Esophagus muscularis mucosa (tissue), 4 donors: ENCODE measurements at regions not wholly inside any gene's neighbourhood (a gene's known extent, or its start where the extent isn't known, plus 50 kb on each side); places are given as distances from the start of the nearest gene placed in this dataset.

Source experiments
- DNase-seq: peaks from one replicate; pipeline ENCODE4 v3.0.0-alpha.2; 2017; ENCODE audit errors: extremely low spot score
- H3K27ac ChIP-seq, 4 donors: fragments of 200-600 bp; sonication (generic); replicated peaks in 1 of 4; 1 replicate in 3 of 4; 2 replicates in 1 of 4; pipeline ENCODE4 v1.5.1; 2016 to 2019; ENCODE audit warnings: mild to moderate bottlenecking in 1 of 4
- H3K27me3 ChIP-seq, 4 donors: fragments of 200-600 bp; sonication (generic); one replicate each; pipeline versions ENCODE4 v1.5.1 to v1.6.0; 2016 to 2019
- H3K36me3 ChIP-seq, 4 donors: fragments of 200-600 bp; sonication (generic); one replicate each; pipeline ENCODE4 v1.5.1; 2016 to 2019
- H3K4me1 ChIP-seq, 4 donors: fragments of 200-600 bp; sonication (generic); one replicate each; pipeline ENCODE4 v1.5.1; 2016 to 2019
- H3K4me3 ChIP-seq, 4 donors: fragments of 200-600 bp; sonication (generic); 1 replicate in 2 of 4; 2 replicates in 2 of 4; pipeline ENCODE4 v1.5.1; 2016 to 2019; ENCODE audit warnings: mild to moderate bottlenecking in 4 of 4, moderate library complexity in 1 of 4
- H3K9me3 ChIP-seq, 4 donors: fragments of 200-600 bp; sonication (generic); 1 replicate in 3 of 4; 2 replicates in 1 of 4; pipeline ENCODE4 v1.5.1; 2016 to 2019
- CTCF ChIP-seq, 3 experiments: fragments of 200-600 bp in 2 of 3; fragments of 450-650 bp in 1 of 3; sonication (generic) in 2 of 3; IDR thresholded peaks; one replicate each; pipeline ENCODE4 v1.5.1; 2017 to 2019; ENCODE audit warnings: antibody characterized with exemption in 3 of 3, mild to moderate bottlenecking in 2 of 3, moderate library complexity in 1 of 3
- EP300 ChIP-seq: sonication (generic); formaldehyde crosslinking; IDR thresholded peaks from one replicate; pipeline ENCODE4 v1.6.1; 2017; ENCODE audit warnings: antibody characterized with exemption
- POLR2A ChIP-seq: fragments of 450-650 bp; IDR thresholded peaks from one replicate; pipeline ENCODE4 v1.6.1; 2017; ENCODE audit warnings: antibody characterized with exemption, moderate library complexity, mild to moderate bottlenecking, low read depth
- POLR2AphosphoS5 ChIP-seq, 2 donors: sonication (generic); formaldehyde crosslinking; IDR thresholded peaks; one replicate each; pipeline ENCODE4 v1.6.1; 2017; ENCODE audit warnings: antibody characterized with exemption in 2 of 2
- WGBS: methylation state at CpG from one replicate; pipeline ENCODE4 v1.1.5; 2018; 5-methylcytosine and 5-hydroxymethylcytosine counted together
- intact Hi-C: fragments of 100-400 bp; cut with DNase I; formaldehyde crosslinking; loops from one replicate; pipeline ENCODE4 v1.15.1; 2023

GRCh38 chr13:80841414-80841813 lies 500.5 kb upstream of the SPRY2 start:
- intact Hi-C loops = no loop called here
- 30% methylated on average over 1 of the region's 1 CpG for WGBS
- no peak for TF ChIP-seq POLR2AphosphoS5 (IDR thresholded peaks at IDR 0.05)
- no peak for TF ChIP-seq EP300
- no peak for TF ChIP-seq CTCF (IDR thresholded peaks at IDR 0.05)
- TF ChIP-seq POLR2A = no peak
- no peaks in the 10 kb centered on the region for H3K36me3 ChIP-seq
- DNase-seq = no peak
- peaks cover 0 to 6% (median 0%) of the 10 kb centered on the region in 4 donors for H3K9me3 ChIP-seq
- no peak overlapping the region for H3K4me3 ChIP-seq
- no peaks in the 10 kb centered on the region for H3K27me3 ChIP-seq
- H3K27ac ChIP-seq = no peak overlapping the region
- no peaks in the 10 kb centered on the region for H3K4me1 ChIP-seq

- intact Hi-C loops = no loop called here
- H3K36me3 ChIP-seq = no peaks in the 10 kb centered on the region
- no peak overlapping the region for H3K4me3 ChIP-seq
- no peaks in the 10 kb centered on the region for H3K4me1 ChIP-seq
- no peak for DNase-seq
- peaks cover 0 to 10% (median 0%) of the 10 kb centered on the region in 4 donors for H3K9me3 ChIP-seq
- H3K27me3 ChIP-seq = no peaks in the 10 kb centered on the region
- TF ChIP-seq POLR2A (no peak), POLR2AphosphoS5 (IDR thresholded peaks at IDR 0.05) (no peak), EP300 (no peak), CTCF (IDR thresholded peaks at IDR 0.05) (no peak)
- no peak overlapping the region for H3K27ac ChIP-seq
- WGBS = 45% methylated on average over 7 of the region's 7 CpGs
Measured at GRCh38 chr13:80840316-80840976, 499.5 kb upstream of the SPRY2 start.

GRCh38 chr13:80835902-80836301 lies 495.0 kb upstream of the SPRY2 start:
- no peak for TF ChIP-seq POLR2A
- TF ChIP-seq POLR2AphosphoS5 (IDR thresholded peaks at IDR 0.05) = no peak
- TF ChIP-seq CTCF (IDR thresholded peaks at IDR 0.05) = no peak
- TF ChIP-seq EP300 = no peak
- no peaks in the 10 kb centered on the region for H3K36me3 ChIP-seq
- H3K4me1 ChIP-seq = no peaks in the 10 kb centered on the region
- no peaks in the 10 kb centered on the region for H3K27me3 ChIP-seq
- no peak for DNase-seq
- intact Hi-C loops = no loop called here
- H3K4me3 ChIP-seq = no peak overlapping the region
- H3K9me3 ChIP-seq = peaks cover 0 to 31% (median 9%) of the 10 kb centered on the region in 4 donors
- no peak overlapping the region for H3K27ac ChIP-seq

- DNase-seq = no peak
- intact Hi-C loops = no loop called here
- Histone ChIP-seq H3K27ac (no peak overlapping the region), H3K4me1 (no peaks in the 10 kb centered on the region), H3K27me3 (no peaks in the 10 kb centered on the region), H3K36me3 (no peaks in the 10 kb centered on the region), H3K4me3 (no peak overlapping the region), H3K9me3 (peaks cover 0 to 46% (median 24%) of the 10 kb centered on the region in 4 donors)
- TF ChIP-seq POLR2AphosphoS5 (IDR thresholded peaks at IDR 0.05) (no peak), POLR2A (no peak), EP300 (no peak), CTCF (IDR thresholded peaks at IDR 0.05) (no peak)
Measured at GRCh38 chr13:80830431-80830830, 489.5 kb upstream of the SPRY2 start.

- intact Hi-C loops = no loop called here
- 96% methylated on average over 2 of the region's 2 CpGs for WGBS
- TF ChIP-seq CTCF (IDR thresholded peaks at IDR 0.05) (no peak), EP300 (no peak), POLR2AphosphoS5 (IDR thresholded peaks at IDR 0.05) (no peak), POLR2A (no peak)
- Histone ChIP-seq H3K27me3 (no peaks in the 10 kb centered on the region), H3K27ac (no peak overlapping the region), H3K36me3 (no peaks in the 10 kb centered on the region), H3K9me3 (peaks cover 0 to 35% (median 16%) of the 10 kb centered on the region in 4 donors), H3K4me3 (no peak overlapping the region), H3K4me1 (no peaks in the 10 kb centered on the region)
- no peak for DNase-seq
Measured at GRCh38 chr13:80828759-80829158, 487.8 kb upstream of the SPRY2 start.
